ENCODE measurements at regions not wholly inside any gene's neighbourhood (a gene's known extent, or its start where the extent isn't known, plus 50 kb on each side); places are given as distances from the start of the nearest gene placed in this dataset.
"Not testable (repeated sequence)": the region's sequence is repeated elsewhere in the genome, so short reads cannot be mapped to it uniquely, and the experiment has no call there.

- DNase-seq, result no peak
Observed at GRCh38 chr10:34907743-34908430, 92.8 kb upstream of the PARD3 start.

- DNase-seq, result no peak
Observed at GRCh38 chr10:34906067-34906965, 91.2 kb upstream of the PARD3 start.

GRCh38 chr10:34905200-34905927 lies 90.3 kb upstream of the PARD3 start:
- no peak for DNase-seq

GRCh38 chr10:34904191-34904590 lies 89.1 kb upstream of the PARD3 start:
- no peak for DNase-seq

- DNase-seq, result no peak
Observed at GRCh38 chr10:34899161-34899560, 84.1 kb upstream of the PARD3 start.

DNA sequence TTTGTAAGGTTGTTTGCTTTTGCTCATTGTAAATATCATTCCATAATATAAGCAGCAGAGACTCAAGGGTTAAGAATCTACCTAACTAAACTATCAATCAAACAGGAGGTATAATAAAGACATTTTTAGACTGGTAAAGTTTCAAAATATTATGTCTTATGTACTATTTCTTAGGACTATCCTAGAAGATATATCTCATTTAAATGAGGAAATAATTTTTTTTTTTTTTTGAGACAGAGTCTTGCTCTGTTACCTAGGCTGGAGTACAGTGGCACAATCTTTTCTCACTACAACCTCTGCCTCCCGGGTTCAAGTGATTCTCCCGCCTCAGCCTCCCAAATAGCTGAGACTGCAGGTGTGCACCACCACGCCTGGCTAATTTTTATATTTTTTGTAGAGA lies 80.9 kb upstream of the PARD3 start:
- no peak for DNase-seq

- not testable (repeated sequence) for DNase-seq
Observed at GRCh38 chr10:34895046-34895445, 80.0 kb upstream of the PARD3 start.

DNA sequence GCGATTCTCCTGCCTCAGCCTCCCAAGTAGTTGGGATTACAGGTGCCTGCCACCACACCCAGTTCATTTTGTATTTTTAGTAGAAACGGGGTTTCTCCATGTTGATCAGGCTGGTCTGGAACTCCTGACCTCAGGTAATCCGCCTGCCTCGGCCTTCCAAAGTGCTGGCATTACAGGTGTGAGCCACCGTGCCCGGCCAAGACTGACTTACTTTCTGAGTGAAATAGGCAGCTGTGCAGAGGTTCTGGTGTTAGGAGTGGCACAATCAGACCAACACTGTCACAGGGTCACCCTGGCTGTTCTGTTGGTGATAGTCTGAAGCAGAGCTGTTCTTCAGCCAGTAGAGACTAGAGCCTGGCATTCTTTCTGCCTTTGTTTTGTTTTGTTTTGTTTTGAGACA lies 77.4 kb upstream of the PARD3 start:
- DNase-seq, result not testable (repeated sequence)

- no peak for DNase-seq
Observed at GRCh38 chr10:34890939-34891338, 75.8 kb upstream of the PARD3 start.

GRCh38 chr10:34889004-34889869 lies 74.1 kb upstream of the PARD3 start:
- DNase-seq, result no peak

DNA sequence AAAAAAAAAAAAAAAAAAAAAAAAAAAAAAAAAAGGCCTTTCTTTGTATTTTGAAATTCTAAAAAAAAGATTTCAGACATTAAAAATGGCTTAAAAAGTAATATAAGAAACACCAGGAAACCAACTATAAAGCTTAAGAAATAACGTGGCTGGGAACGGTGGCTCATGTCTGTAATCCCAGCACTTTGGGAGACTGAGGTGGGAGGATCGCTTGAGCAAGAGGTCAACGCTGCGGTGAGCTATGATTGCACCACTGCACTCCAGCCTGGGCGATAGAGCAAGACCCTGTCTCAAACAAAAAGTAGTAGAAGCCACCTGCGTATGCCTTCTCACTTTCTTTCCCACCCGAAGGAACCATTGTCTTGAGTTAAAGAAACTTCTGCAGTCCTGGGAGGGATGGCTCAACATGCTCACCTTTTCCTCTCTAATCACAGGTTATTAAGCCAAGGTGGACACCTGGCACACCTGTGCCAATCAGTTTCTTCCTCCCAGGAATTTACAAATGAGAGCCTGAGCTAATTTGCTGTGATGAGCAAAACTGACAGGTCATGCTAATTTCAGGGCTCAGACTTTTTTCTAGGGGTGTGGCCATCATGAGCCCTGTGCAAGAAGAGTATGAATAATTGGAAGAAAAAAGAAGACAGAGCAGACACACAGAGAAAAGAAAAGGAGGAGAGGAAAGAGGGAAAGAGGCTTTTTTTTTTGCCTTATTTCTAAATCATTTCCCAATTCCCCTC lies 72.0 kb upstream of the PARD3 start:
- no peak for DNase-seq

DNA sequence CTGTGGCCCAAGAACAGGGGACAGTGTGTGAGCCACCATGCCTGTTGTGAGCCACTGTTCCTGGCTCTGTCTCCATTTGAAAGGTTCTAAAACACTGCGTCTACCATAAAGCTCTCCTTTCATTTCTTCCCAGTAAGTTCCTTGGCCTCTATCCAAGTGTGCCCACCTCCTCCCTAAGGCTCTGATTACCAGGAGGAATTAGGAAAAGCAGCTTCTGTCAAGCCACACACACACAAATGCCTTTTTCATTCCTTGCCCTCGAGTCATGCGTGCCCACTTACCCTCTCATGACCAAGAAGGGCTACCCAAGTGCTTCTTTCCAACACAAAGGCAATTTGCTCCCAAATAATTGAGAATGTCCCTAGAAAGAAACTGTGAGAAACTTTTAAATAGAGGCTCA lies 70.8 kb upstream of the PARD3 start:
- DNase-seq, result no peak

GRCh38 chr10:34885011-34885410 lies 69.9 kb upstream of the PARD3 start:
- no peak for DNase-seq

GRCh38 chr10:34884272-34884952 lies 69.3 kb upstream of the PARD3 start:
- DNase-seq, result no peak

DNA sequence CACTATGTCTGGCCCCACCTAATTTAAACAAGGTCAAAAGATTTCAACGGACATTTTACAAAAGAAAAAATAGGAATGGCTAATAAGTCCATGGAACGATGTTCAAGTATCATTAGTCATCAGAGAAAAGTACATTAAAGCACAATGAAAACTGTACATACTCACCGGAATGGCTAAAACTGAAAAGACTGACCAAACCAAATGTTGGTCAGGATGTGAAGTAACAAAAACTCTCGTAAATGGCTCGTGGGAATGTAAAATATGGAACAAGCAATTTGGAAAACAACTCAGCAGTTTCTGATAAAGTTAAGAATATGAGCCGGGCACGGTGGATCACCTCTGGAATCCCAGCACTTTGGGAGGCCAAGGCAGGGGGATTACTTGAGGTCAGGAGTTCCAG lies 65.7 kb upstream of the PARD3 start:
- no peak for DNase-seq

GRCh38 chr10:34878651-34879050 lies 63.6 kb upstream of the PARD3 start:
- DNase-seq, result not testable (repeated sequence)

DNA sequence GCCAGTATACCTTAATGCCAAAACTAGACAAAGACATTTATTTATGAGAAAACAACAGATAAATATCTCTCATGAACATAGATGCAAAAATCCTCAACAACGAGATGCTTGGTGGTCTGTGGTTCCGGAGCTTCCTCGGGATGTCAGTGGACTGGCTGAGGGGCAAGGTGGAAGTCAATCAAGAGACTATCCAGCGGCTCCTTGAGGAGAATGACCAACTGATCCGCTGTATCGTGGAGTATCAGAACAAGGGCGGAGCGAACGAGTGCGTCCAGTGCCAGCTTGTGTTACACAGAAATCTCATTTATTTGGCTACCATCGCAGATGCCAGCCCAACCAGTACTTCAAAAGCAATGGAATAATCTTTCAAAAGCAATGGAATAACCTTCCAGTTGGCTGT lies 60.0 kb upstream of the PARD3 start:
- no peak for DNase-seq

DNA sequence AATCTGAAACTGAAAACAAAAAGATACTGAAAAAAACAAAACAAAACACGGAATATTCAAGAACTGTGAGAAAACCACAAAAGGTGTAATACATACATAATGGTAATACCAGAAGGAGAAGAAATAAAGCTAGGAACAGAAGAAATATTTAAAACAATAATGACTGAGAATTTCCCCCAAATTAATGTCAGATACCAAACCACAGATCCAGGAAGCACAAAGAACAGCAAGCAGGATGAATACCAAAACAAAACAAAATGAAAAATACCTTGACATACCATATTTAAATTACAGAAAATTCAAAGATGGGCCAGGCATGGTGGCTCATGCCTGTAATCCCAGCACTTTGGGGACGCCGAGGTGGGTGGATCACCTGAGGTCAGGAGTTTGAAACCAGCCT lies 57.7 kb upstream of the PARD3 start:
- DNase-seq, result no peak

DNA sequence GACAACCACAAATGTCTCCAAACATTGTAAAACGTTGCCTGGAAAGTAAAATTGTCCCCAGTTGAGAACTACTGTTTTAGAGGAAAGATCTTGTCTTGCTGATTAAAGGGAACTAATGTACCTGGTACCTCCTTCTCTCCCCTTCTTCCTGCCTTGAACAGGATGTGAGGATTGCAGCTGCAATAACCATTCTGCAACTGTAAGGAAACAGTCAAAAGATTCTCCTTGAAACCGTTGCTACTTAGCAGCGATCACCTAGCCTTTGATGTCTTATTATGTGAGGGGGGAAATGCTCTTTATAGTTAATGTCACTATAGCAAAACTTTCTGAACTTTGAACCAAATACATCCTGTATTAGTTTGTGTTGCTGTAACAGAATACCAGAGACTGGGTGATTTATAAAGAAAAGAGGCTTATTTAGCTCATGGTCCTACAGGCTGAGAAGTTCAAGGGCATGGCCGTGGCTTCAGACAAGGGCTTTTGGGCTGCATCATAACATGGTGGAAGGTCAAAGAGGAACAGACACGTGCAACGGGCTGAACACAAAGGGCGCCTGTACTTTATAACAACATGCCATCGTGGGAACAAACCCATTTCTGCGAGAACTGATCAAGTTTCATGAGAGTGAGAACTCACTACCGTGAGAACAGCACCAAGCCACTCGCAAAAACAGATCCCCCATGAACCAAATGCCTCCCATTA lies 54.2 kb upstream of the PARD3 start:
- no peak for DNase-seq

DNA sequence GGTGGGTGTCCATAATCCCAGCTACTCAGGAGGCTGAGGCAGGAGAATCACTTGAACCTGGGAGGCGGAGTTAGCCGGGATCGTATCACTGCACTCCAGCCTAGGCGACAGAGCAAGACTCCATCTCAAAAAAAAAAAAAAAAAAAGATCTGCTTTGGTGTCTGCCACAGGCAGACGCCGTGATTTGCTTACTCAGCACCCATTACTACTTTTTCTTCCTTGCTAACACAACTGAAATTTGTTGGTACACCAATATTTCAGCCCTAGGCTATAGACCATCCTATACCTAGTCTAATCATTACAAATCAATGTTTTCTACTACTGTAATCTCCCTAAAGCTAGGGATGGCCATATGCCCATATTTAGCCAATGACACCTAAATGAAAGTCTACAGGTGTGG lies 53.5 kb upstream of the PARD3 start:
- DNase-seq, result no peak

GRCh38 chr10:34866848-34867247 lies 51.8 kb upstream of the PARD3 start:
- no peak for DNase-seq

All from activated T-cell treated with anti-CD3 and anti-CD28 coated beads, Interleukin-2, amount 50 U/mL, for 48 hours (primary cell).